NCI-H2081 (cell line): ENCODE measurements at regions not wholly inside any gene's neighbourhood (a gene's known extent, or its start where the extent isn't known, plus 50 kb on each side); places are given as distances from the start of the nearest gene placed in this dataset.
"Not testable (repeated sequence)": the region's sequence is repeated elsewhere in the genome, so short reads cannot be mapped to it uniquely, and the experiment has no call there.

Source experiments
- DNase-seq, 2 experiments: peaks; one replicate each; lab custom pipeline; 2025; lab: John Stamatoyannopoulos, UW

DNA sequence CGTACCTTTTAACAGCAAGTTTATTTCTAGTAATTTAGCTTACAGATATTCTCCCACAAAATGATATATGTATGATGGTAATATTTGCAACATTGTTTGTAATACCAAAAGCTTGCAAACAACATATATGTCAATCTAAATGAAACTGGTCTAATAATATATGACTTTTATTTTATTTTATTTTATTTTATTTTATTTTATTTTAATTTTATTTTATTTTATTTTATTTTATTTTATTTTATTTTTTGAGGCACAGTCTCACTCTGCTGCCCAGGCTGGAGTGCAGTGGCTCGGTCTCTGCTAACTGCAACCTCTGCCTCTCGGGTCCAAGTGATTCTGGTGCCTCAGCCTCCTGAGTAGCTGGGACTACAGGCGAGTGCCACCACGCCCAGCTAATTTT, 94.6 kb upstream of the ABCA1 start:
- not testable (repeated sequence) for DNase-seq

DNA sequence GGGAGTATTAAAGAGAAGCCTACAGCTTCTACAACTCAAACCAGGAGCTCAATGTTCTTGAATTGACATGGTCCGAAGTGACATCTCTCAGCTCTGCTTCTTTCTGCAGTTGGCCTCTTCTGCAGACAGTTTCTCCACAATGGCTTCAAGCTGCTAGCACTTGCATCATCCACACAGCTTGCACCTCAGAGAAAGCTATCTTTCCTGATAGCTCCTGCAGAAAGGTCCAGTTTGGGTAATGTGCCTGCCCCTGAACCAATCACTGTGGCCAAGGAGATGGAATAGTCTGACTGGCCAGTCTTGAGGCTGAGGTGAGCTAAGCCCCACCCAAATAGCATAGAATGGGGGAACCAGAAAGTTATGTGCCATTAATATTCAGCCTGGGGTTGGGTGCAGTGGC, 95.8 kb upstream of the ABCA1 start:
- DNase-seq: no peak

DNA sequence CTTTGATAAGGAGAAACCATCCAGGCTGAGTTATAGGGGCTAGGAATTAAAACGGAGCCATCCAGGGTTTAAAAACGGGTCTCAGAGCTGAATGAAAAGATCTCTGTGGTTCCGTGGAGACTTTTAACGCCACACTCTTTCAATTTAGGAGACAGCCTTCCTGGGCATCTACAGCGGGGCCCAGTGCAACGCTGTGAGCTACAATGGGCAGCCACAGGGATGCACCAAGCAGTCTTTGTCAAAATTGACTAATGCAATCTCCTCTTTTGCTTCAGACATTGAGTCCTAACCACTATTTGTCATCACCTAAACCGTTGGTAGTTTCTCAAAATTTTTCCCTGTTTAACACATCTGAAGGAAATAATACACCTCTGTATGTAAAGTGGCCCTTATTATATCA, 96.6 kb upstream of the ABCA1 start:
- DNase-seq: no peak

DNA sequence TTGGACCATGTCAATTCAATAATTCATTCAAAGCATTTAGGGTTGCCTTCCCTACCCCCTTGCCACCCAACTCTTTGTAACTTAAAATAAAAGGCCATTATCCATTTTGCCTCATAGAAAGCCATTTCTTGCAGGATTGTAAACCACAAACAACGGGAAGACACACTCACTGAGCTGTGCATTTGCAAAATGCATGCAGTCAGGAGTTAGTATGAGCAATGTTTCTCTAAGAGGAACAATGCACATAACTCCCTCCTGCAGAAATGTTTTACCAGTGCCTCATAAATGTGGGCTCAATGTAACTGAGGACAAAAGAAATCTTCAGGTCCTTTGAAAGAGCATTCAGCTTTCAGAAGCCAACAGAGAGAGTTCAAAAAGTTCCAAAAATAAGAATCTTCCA, 98.5 kb upstream of the ABCA1 start:
- DNase-seq: no peak

DNA sequence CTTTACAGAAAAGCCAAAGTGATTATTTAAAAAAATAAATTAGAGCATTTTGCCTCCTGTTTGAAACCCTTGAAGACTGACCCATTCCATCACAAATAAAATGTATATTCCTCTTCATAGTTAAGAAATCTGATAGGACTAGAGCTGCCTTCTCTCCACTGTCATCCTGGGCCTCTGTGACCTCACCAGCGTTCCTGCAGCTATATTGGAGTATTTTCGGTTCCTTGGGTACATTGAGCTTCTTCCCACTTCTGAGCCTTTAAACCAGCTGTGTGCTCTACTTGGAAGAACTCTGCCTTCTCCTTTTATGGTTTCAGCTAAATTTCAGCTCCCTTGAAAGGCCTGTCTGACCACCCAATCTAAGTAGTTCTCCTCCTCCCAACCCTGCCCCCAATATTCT, 99.1 kb upstream of the ABCA1 start:
- DNase-seq: no peak

DNA sequence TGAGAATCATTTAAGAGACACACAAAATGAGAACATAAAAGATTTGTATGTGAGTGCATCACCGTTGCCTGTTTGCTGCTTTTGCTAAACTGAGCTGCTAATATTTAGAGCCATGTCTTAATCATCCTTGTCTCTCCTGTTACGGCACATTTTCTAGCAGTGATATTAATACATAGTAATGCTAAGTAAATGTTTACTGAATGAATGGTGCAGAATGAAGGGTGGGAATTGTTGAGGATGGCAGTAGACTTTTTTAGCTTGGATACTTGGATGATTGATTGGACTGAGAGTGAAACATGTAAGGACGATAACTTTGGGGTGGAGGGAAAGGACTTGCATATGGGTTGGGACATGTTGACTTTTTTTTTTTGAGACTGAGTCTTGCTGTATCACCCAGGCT, 102.3 kb upstream of the ABCA1 start:
- DNase-seq: no peak

DNA sequence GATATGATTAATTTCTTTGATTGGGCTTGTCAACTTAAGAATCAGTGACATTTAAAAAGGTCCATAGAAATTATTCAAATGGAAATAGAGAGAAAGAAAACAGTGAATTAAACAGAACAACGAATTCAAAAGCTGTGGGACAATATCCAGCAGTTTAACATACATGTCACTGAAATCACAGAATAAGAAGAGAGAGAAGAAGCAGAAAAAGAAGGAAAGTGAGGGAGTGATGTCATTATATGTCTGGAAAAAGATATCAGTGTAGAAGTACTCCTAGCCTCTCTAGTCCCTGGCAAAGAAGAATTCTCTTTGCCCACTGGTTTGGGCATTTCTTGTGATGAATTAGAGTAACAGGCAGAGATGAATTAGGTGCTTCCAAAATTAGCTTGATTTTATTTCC, 109.2 kb upstream of the ABCA1 start:
- no peak for DNase-seq

DNA sequence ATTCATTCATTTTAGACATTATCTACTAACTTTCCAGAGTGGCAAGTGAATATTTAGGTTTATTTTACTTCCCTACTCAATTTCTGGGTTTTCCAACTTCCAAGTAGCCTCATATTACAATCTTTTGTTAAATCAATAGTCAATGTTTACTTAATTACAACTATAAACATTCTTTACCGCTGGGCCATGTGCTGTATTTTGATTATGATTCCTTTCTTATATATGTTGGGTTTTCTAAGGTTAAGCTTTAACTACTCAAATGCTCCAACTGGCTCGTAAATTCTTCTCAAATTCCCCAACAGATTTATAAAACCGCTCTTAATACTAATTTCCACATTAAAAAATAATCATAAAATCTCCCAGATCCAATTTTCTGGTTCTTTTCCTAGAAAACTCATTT, 110.1 kb upstream of the ABCA1 start:
- DNase-seq: no peak

DNA sequence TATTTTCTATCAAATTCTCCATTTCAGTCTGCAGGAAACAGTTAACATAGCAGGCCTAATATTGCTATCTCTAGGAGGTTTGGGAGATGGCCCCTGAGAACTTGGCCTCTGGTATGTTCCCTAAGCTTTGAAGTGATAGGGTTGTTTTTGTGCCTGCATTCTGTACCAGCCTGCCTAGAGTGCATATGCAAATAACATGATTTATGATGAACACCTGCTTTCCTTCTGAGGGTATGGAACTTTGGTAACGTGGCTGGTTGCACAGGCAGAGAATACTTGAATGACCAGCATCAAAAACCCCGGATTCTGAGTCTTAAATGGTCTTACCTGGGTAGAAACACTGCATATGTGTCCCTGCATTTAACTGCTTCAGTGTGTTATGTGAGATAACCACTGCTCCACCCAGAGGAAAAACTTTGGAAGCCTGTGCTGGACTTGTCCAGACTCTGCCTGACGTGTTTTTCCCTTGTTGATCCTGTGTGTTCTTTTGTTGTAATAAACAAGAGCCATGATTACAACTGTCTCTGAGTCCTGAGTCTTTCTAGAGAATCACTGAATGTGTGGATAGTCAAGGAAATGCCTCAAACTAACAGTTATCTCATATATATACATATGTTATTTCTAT, 111.3 kb upstream of the ABCA1 start:
- no peak for DNase-seq

DNA sequence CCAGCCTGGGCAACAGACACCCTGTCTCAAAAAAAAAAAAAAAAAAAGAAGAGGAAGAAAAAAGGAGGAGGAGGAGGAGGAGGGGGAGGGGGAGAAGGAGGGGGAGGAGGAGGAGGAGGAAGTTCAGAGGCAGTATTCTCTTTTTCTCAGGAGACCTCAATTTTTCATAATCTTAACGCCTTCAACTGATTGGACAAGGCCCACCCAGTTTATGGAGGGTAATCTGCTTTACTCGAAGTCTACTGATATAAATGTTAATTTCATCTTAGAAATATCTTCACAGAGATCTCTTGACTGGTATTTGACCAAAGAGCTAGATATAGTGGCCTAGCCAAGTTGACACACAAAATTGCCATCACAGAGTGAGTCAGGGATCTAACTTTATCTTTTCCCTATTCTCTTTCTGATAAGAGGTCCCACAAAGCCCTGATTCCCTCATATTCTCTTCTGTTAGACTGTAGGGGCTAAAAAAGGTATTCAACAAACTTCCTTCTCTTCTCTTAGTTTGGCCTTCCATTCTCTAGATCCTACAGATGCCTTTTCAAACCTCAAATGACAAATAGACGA, 115.5 kb upstream of the ABCA1 start:
- DNase-seq: no peak

DNA sequence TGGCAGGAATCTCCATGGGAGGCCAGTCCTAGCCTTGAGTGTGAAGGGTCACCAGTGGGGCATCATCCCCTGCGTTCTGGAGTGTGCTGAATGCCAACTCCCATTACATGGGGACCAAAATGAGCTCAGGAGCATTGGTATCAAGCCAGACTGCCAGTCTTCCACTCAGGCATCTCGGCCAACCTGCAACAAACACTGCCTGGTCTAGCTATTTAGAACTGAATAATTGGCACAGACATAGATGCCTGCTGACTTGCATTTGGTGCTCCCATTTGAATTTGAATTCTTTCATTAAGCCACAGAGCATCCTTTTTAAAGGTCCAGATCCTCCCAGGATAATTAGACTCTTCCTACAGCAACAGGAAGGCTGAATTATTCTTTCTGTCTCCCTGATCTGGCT, 116.6 kb upstream of the ABCA1 start:
- DNase-seq: no peak

DNA sequence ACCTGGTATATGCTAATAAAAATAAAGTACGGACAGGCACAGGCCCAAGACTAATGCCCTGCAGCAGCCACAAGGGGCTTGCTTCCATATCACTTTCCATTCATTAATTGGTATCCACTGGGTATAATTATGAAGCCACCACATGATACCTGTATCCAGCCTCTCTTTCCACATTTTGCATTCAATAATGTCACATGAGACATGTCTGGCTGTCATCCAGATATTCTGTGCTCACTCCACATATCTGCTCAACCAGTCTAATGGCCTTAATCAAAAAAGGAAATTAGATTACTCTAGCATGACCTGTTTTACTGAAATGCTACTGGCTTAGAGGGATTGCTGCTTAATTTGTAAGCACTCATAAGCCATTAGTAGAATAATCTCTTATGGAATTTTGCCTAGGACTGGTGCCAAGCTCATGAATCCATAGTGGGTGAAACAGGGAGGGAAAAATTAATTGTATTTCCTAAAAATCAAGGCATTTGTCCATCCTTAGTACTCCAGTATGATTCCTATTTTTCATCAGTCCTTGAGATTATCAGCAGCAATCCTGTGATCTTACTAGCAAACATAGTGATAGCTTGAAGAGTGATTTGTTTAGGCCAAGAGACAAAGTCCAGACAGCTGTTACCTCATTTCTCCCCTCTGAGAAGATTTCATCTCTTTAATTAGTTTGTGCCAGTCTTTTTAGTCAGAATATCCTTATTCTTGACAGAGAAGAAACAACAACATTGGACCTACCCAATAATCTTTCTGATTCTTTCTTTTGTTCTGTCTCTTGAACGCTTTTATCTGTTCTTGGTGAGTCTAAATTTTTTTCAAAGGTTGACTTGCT, 119.2 kb upstream of the ABCA1 start:
- DNase-seq: peak in 1 of 2 experiments; percentile 25

DNA sequence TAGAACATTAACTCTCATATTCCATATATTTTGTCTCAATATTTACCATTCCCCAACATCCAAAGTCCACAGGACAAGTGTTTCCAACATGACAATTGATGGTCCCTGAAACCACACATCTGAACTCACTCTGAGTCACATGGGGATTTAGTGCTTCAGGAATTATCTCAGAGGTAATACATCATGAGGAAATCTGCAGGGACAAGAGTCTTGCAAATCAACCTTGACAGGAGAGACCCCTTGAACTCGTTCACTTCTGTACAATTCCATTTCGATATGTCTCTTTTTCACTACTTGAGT, 119.7 kb upstream of the ABCA1 start:
- no peak for DNase-seq

DNA sequence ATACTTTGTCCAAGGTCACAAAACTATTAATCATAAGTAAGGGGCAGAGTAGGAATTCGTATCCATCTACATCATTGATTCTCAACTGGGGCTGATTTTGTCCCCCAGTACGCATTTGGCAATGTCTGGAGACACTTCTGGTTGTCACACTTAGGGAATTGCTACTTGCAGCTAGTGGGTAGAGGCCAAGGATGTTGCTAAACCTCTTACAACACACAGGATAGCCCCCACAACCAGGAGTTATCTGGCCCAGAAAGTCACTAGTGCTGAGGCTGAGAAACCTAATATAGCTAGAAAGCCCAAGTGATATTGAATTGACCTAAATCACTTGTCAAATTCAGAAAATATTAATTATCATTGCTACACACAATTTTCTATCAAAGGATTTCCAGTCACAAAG, 120.4 kb upstream of the ABCA1 start:
- DNase-seq: no peak

DNA sequence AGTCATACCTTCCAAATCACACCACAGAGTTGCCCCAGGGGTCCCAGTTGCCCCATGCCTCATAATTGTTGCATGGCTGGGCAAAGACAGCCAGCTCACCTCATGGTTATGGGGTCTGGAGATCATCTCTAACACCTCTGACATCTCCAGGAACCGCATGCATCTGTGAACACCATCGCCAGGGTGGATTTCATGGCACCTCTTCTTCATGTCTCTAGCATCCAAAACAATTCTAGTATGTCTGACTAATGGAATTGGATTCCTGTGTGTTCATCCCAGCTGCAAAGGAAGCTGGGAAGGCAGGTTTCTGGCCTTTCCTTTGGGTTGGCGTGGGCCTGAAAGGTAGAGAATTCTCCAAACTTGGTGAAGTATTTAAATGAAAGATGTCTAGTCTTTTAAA, 122.3 kb upstream of the ABCA1 start:
- no peak for DNase-seq

DNA sequence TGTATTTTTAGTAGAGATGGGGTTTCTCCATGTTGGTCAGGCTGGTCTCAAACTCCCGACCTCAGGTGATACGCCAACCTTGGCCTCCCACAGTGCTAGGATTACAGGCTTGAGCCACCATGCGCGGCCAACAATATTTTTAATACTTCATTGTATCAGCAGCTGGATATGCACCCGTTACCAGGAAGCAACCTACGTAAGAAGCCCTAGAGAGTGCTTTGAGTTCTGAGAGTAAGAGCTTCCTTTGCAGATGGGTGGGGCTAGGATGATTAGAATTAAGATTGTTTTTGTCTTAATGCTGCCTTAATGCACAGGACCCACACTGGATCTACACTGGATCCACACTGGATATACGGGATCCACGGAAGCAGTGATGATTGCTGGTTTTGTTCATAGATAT, 123.9 kb upstream of the ABCA1 start:
- DNase-seq: no peak

DNA sequence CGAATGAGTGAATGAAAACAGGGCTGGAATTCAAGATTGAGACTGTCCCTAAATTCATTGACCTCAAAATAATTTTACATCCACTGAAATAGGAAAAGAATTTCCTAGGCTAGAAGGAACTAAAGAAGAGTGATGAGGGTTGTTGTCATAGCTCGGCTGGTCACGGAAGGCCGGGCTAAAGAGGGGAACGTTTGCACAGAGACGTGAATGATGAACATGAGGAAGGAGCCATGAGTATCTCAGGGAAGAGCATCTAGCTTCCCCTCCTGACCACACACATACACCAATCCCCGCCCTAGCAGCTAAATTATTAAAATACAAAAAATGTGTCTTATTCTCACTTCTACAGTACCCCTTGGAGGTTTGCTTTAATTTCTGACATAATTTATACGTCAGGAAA, 124.4 kb upstream of the ABCA1 start:
- DNase-seq: no peak

DNA sequence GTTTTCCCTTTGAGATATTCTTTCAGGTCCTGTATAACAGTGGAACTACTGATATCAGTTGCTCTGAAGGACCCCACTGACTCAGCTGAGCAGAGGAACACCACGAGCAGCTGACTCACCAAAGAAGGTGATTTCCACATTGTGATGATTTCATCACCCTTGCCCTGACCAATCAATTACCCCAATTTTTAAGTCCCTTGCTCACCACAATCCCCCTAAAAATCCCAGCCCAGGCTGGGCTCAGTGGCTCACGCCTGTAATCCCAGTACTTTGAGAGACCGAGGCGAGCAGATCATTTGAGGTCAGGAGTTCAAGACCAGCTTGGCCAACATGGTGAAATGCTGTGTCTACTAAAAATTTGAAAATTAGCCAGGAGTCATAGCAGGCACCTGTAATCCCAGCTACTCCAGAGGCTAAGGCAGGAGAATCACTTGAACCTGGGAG, 125.3 kb upstream of the ABCA1 start:
- no peak for DNase-seq

DNA sequence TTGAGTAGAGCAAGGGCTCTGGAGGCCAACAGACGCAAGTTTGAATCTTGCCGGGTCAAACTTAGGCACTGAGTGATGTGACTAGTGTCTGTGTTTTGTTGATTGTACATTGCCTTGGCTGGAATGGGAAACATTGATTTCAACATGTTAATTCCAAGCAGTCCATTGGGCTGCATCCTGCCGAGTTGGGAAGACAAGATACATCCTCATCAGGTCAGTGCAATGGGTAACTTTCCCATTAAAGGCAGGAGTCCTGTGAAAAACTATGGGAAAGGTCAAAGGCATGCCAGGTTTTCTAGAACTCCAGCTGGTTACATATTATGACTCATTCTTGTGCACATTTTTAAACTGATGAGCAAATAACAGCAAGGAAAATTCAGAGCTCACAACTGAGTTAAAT, 126.5 kb upstream of the ABCA1 start:
- DNase-seq: no peak

DNA sequence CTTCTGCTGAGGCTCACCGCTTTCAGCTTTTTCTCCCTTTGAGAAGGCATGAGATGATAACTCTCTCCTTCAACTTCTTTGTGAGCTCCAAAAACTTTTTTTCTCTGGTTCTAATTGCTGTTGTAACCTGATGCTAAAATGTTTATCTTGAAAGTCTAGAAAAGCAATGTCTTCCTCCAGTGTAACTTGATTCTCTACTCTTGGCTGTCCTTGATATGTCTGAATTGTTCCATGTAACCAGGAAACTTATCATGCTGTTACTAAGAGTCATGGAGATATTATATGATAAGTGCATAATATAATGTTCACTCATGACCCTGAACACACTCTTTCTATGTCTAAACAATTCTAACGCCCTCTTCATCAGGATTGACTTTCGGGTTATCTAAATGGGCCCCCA, 128.0 kb upstream of the ABCA1 start:
- DNase-seq: no peak

DNA sequence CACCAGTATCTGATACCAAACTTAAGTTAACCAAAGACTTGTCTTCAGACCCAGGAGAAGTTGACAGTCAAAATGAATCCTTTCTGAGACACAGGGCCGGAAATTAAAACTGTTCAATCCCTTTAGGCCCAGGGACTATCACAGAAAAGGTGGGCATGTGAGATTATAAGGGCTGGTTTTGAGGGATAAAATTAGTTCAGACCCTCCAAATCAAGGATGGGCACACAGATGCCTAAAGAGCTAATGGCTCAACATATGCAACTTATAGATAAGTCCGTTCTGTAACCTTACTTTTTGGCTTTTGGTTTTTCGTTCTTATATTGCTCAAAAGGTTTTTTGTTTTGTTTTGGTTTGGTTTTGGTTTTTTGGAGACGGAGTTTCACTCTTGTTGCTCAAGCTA, 129.6 kb upstream of the ABCA1 start:
- no peak for DNase-seq

DNA sequence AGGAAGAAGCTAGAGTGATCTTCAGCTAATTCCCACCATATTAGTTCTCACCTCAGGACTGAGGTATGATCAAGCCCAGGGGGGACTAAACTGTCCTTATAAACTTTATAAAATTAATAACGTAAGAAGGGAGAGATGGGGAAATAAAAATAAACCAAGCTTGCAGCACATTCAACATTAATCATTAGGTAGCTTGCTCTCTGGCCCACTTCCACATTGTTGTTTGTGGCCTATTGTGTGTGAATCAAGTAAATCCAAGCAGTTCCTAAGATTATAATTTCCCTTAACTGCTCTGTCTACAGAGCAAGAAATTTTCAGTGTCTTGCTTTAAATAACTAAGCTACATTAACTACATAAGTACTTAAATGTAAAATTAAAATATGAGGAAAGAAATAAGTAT, 131.3 kb upstream of the ABCA1 start:
- DNase-seq: no peak

DNA sequence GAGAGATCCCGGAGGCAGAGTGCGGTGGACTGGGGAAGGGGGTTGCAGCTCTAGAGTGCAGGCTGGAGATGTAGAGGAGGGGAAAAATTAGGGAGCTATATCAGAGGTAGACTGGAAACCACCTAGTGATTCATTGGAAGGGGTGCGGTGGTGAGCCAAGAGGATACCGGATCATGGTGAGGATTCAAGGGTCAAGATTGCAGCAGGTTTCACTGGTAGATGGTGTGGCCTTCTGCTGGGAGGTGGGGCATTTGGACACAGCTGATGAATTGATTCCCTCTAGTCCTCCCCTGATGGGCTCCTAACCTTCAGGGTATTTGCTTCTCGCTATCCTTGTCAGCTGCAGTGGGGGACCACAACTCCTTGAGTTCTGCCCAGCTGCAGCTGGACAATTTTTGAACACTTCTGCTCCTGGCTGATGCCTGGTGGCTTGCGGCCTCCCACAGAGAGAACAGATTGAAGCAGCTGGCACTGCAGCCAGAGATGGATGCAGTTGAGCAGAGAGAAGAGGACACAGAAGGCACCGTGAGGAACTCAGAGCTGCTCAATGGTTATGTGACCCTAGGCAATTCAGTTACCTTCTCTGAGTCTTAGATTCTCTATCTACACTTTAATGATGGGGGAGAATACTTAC, 134.4 kb upstream of the ABCA1 start:
- peak in 1 of 2 experiments; percentile 22 for DNase-seq
